ENCODE measurements at regions not wholly inside any gene's neighbourhood (a gene's known extent, or its start where the extent isn't known, plus 50 kb on each side); places are given as distances from the start of the nearest gene placed in this dataset.

- no peak for DNase-seq
- Histone ChIP-seq H3K4me1 (no peaks in the 10 kb centered on the region), H3K36me3 (no peaks in the 10 kb centered on the region), H3K4me3 (ENCODE audit: low read depth, low read length) (no peak overlapping the region), H3K9me3 (no peaks in the 10 kb centered on the region; the same call in 1 of the 2 replicates), H3K27me3 (no peaks in the 10 kb centered on the region)
- no peak for TF ChIP-seq CTCF (IDR thresholded peaks at IDR 0.05; ENCODE audit: low read depth, low read length)
Observed at GRCh38 chr20:60637801-60638200, 614.3 kb upstream of the CDH4 start.

- Histone ChIP-seq H3K9me3 (no peaks in the 10 kb centered on the region; the same call in 1 of the 2 replicates), H3K4me3 (ENCODE audit: low read depth, low read length) (no peak overlapping the region), H3K4me1 (no peaks in the 10 kb centered on the region), H3K27me3 (no peaks in the 10 kb centered on the region), H3K36me3 (no peaks in the 10 kb centered on the region)
- no peak for TF ChIP-seq CTCF (IDR thresholded peaks at IDR 0.05; ENCODE audit: low read depth, low read length)
- no peak for DNase-seq
Observed at GRCh38 chr20:60638430-60639098, 613.5 kb upstream of the CDH4 start.

- Histone ChIP-seq H3K36me3 (no peaks in the 10 kb centered on the region), H3K9me3 (no peaks in the 10 kb centered on the region; the same call in 1 of the 2 replicates), H3K4me3 (ENCODE audit: low read depth, low read length) (no peak overlapping the region), H3K4me1 (no peaks in the 10 kb centered on the region), H3K27me3 (no peaks in the 10 kb centered on the region)
- DNase-seq = no peak
- TF ChIP-seq CTCF (IDR thresholded peaks at IDR 0.05; ENCODE audit: low read depth, low read length) = no peak
Observed at GRCh38 chr20:60641879-60642447, 610.1 kb upstream of the CDH4 start.

GRCh38 chr20:60642541-60642940 is 609.5 kb upstream of the CDH4 start:
- DNase-seq = no peak
- Histone ChIP-seq H3K4me1 (no peaks in the 10 kb centered on the region), H3K36me3 (no peaks in the 10 kb centered on the region), H3K4me3 (ENCODE audit: low read depth, low read length) (no peak overlapping the region), H3K9me3 (no peaks in the 10 kb centered on the region; the same call in 1 of the 2 replicates), H3K27me3 (no peaks in the 10 kb centered on the region)
- no peak for TF ChIP-seq CTCF (IDR thresholded peaks at IDR 0.05; ENCODE audit: low read depth, low read length)

- no peaks in the 10 kb centered on the region for H3K27me3 ChIP-seq
- no peaks in the 10 kb centered on the region for H3K4me1 ChIP-seq
- H3K9me3 ChIP-seq = no peaks in the 10 kb centered on the region; the same call in 1 of the 2 replicates
- H3K4me3 ChIP-seq (ENCODE audit: low read depth, low read length) = no peak overlapping the region
- no peak for DNase-seq
- no peaks in the 10 kb centered on the region for H3K36me3 ChIP-seq
- no peak for TF ChIP-seq CTCF (IDR thresholded peaks at IDR 0.05; ENCODE audit: low read depth, low read length)
Observed at GRCh38 chr20:60648556-60648955, 603.5 kb upstream of the CDH4 start.

- no peak for TF ChIP-seq CTCF (IDR thresholded peaks at IDR 0.05; ENCODE audit: low read depth, low read length)
- Histone ChIP-seq H3K4me3 (ENCODE audit: low read depth, low read length) (no peak overlapping the region), H3K27me3 (no peaks in the 10 kb centered on the region), H3K36me3 (no peaks in the 10 kb centered on the region), H3K4me1 (no peaks in the 10 kb centered on the region), H3K9me3 (no peaks in the 10 kb centered on the region; the same call in 1 of the 2 replicates)
- no peak for DNase-seq
Observed at GRCh38 chr20:60649541-60649940, 602.5 kb upstream of the CDH4 start.
